Large intestine (tissue), 3 donors: ENCODE measurements at regions not wholly inside any gene's neighbourhood (a gene's known extent, or its start where the extent isn't known, plus 50 kb on each side); places are given as distances from the start of the nearest gene placed in this dataset.

Source experiments
- DNase-seq, 2 donors: peaks; one replicate each; pipeline versions ENCODE4 v3.0.0 to v3.0.0-alpha.2; 2013
- H3K27ac ChIP-seq: one replicate; pipeline ENCODE4 v1.5.1; 2013; ENCODE audit warnings: low read length
- H3K27me3 ChIP-seq: 2 replicates; pipeline ENCODE4 v1.6.1; 2013; ENCODE audit warnings: low read length; ENCODE audit not compliant: control insufficient read depth, insufficient read depth
- H3K36me3 ChIP-seq: 2 replicates; pipeline ENCODE4 v1.6.1; 2013; ENCODE audit warnings: low read length; ENCODE audit not compliant: control insufficient read depth, insufficient read depth
- H3K4me1 ChIP-seq: one replicate; pipeline ENCODE4 v1.6.1; 2013; ENCODE audit warnings: low read length; ENCODE audit not compliant: control insufficient read depth, insufficient read depth
- H3K4me3 ChIP-seq: one replicate; pipeline ENCODE4 v1.5.1; 2013; ENCODE audit warnings: low read length
- H3K9me3 ChIP-seq: one replicate; pipeline ENCODE4 v1.6.1; 2013; ENCODE audit warnings: mild to moderate bottlenecking, low read depth, low read length, moderate library complexity; ENCODE audit not compliant: control insufficient read depth
- WGBS: methylation state at CpG from one replicate; pipeline ENCODE4 v1.1.5; 2013; ENCODE audit warnings: low lambda C conversion rate; ENCODE audit not compliant: insufficient coverage; 5-methylcytosine and 5-hydroxymethylcytosine counted together

GRCh38 chr5:175148636-175149172 is 295.3 kb downstream of the DRD1 start:
- peak in 1 of 2 donors; percentile 4 for DNase-seq

GRCh38 chr5:175146733-175147132 is 297.2 kb downstream of the DRD1 start:
- peaks cover 4% of the 10 kb centered on the region for H3K9me3 ChIP-seq
- no peaks in the 10 kb centered on the region for H3K4me1 ChIP-seq

More at GRCh38 chr5:175148636-175149172, 295.3 kb downstream of the DRD1 start:
- Histone ChIP-seq H3K27ac (no peak overlapping the region), H3K36me3 (no peaks in the 10 kb centered on the region), H3K27me3 (no peaks in the 10 kb centered on the region), H3K4me3 (no peak overlapping the region), H3K9me3 (no peaks in the 10 kb centered on the region), H3K4me1 (no peaks in the 10 kb centered on the region)
- no CpG with 5 or more reads among the region's 8 CpGs for WGBS

GRCh38 chr5:175141421-175141820 is 302.6 kb downstream of the DRD1 start:
- Histone ChIP-seq H3K27ac (no peak overlapping the region), H3K9me3 (peaks cover 4% of the 10 kb centered on the region), H3K4me1 (no peaks in the 10 kb centered on the region), H3K27me3 (no peaks in the 10 kb centered on the region), H3K36me3 (no peaks in the 10 kb centered on the region), H3K4me3 (no peak overlapping the region)
- no peak for DNase-seq
- no CpG with 5 or more reads among the region's 1 CpG for WGBS

More at GRCh38 chr5:175146733-175147132, 297.2 kb downstream of the DRD1 start:
- Histone ChIP-seq H3K27ac (no peak overlapping the region), H3K27me3 (no peaks in the 10 kb centered on the region), H3K4me3 (no peak overlapping the region), H3K36me3 (no peaks in the 10 kb centered on the region)
- DNase-seq, result no peak
- WGBS, result no CpG with 5 or more reads among the region's 5 CpGs

- Histone ChIP-seq H3K4me1 (no peaks in the 10 kb centered on the region), H3K36me3 (no peaks in the 10 kb centered on the region)
- no peak for DNase-seq
Measured at GRCh38 chr5:175133185-175133584, 310.8 kb downstream of the DRD1 start.

GRCh38 chr5:175131432-175131831 is 312.6 kb downstream of the DRD1 start:
- no CpG with 5 or more reads among the region's 8 CpGs for WGBS
- H3K27me3 ChIP-seq, result no peaks in the 10 kb centered on the region
- H3K36me3 ChIP-seq, result no peaks in the 10 kb centered on the region
- no peak overlapping the region for H3K27ac ChIP-seq
- H3K4me1 ChIP-seq, result no peaks in the 10 kb centered on the region
- H3K4me3 ChIP-seq, result no peak overlapping the region
- DNase-seq, result no peak
- no peaks in the 10 kb centered on the region for H3K9me3 ChIP-seq

More at GRCh38 chr5:175133185-175133584, 310.8 kb downstream of the DRD1 start:
- no peaks in the 10 kb centered on the region for H3K9me3 ChIP-seq
- no peak overlapping the region for H3K4me3 ChIP-seq
- H3K27ac ChIP-seq, result no peak overlapping the region
- WGBS, result no CpG with 5 or more reads among the region's 5 CpGs
- H3K27me3 ChIP-seq, result no peaks in the 10 kb centered on the region

- Histone ChIP-seq H3K9me3 (no peaks in the 10 kb centered on the region), H3K4me3 (no peak overlapping the region), H3K36me3 (no peaks in the 10 kb centered on the region), H3K27me3 (no peaks in the 10 kb centered on the region), H3K27ac (no peak overlapping the region), H3K4me1 (no peaks in the 10 kb centered on the region)
- 90% methylated on average over 2 of the region's 4 CpGs for WGBS
- DNase-seq, result no peak
Measured at GRCh38 chr5:175129619-175130018, 314.4 kb downstream of the DRD1 start.

- WGBS, result 60% methylated on average over 1 of the region's 4 CpGs
- H3K9me3 ChIP-seq, result no peaks in the 10 kb centered on the region
- no peaks in the 10 kb centered on the region for H3K27me3 ChIP-seq
- no peak for DNase-seq
- no peak overlapping the region for H3K4me3 ChIP-seq
- H3K36me3 ChIP-seq, result no peaks in the 10 kb centered on the region
- H3K4me1 ChIP-seq, result no peaks in the 10 kb centered on the region
- H3K27ac ChIP-seq, result no peak overlapping the region
Measured at GRCh38 chr5:175129121-175129520, 314.9 kb downstream of the DRD1 start.

- no peaks in the 10 kb centered on the region for H3K27me3 ChIP-seq
- H3K27ac ChIP-seq, result no peak overlapping the region
- no peaks in the 10 kb centered on the region for H3K4me1 ChIP-seq
- H3K4me3 ChIP-seq, result no peak overlapping the region
- DNase-seq, result no peak
- 95% methylated on average over 2 of the region's 5 CpGs for WGBS
- no peaks in the 10 kb centered on the region for H3K36me3 ChIP-seq
- H3K9me3 ChIP-seq, result no peaks in the 10 kb centered on the region
Measured at GRCh38 chr5:175124821-175125220, 319.2 kb downstream of the DRD1 start.

GRCh38 chr5:175124251-175124813 is 319.6 kb downstream of the DRD1 start:
- H3K9me3 ChIP-seq, result no peaks in the 10 kb centered on the region
- H3K27ac ChIP-seq, result no peak overlapping the region
- H3K4me3 ChIP-seq, result no peak overlapping the region
- WGBS, result 100% methylated on average over 2 of the region's 4 CpGs
- no peak for DNase-seq
- no peaks in the 10 kb centered on the region for H3K36me3 ChIP-seq
- no peaks in the 10 kb centered on the region for H3K4me1 ChIP-seq
- no peaks in the 10 kb centered on the region for H3K27me3 ChIP-seq

- no peaks in the 10 kb centered on the region for H3K27me3 ChIP-seq
- no peak for DNase-seq
- WGBS, result 100% methylated on average over 1 of the region's 6 CpGs
- no peak overlapping the region for H3K27ac ChIP-seq
- H3K4me1 ChIP-seq, result no peaks in the 10 kb centered on the region
- H3K9me3 ChIP-seq, result no peaks in the 10 kb centered on the region
- no peak overlapping the region for H3K4me3 ChIP-seq
- no peaks in the 10 kb centered on the region for H3K36me3 ChIP-seq
Measured at GRCh38 chr5:175123542-175123941, 320.4 kb downstream of the DRD1 start.

GRCh38 chr5:175121457-175121856 is 322.5 kb downstream of the DRD1 start:
- Histone ChIP-seq H3K27me3 (peaks cover 2% of the 10 kb centered on the region), H3K27ac (no peak overlapping the region), H3K36me3 (no peaks in the 10 kb centered on the region), H3K4me1 (no peaks in the 10 kb centered on the region), H3K9me3 (no peaks in the 10 kb centered on the region), H3K4me3 (no peak overlapping the region)
- no CpG with 5 or more reads among the region's 2 CpGs for WGBS
- DNase-seq, result no peak
